Spleen (tissue), 11 donors: ENCODE measurements at regions not wholly inside any gene's neighbourhood (a gene's known extent, or its start where the extent isn't known, plus 50 kb on each side); places are given as distances from the start of the nearest gene placed in this dataset.

Experiments
- DNase-seq: peaks from one replicate; pipeline ENCODE4 v3.0.0-alpha.2; 2020
- H3K27ac ChIP-seq, 8 donors: fragments of 200-600 bp; sonication (generic) in 7 of 8; 1 replicate in 4 of 8; 2 replicates in 4 of 8; pipeline versions ENCODE4 v1.5.0 to v1.8.0; 2016 to 2021; ENCODE audit warnings: inconsistent platforms in 4 of 8, mild to moderate bottlenecking in 4 of 8, moderate library complexity in 1 of 8
- H3K27me3 ChIP-seq, 7 donors: fragments of 200-600 bp; sonication (generic) in 6 of 7; replicated peaks in 1 of 7; 1 replicate in 4 of 7; 2 replicates in 3 of 7; pipeline versions ENCODE4 v1.5.0 to v1.8.0; 2016 to 2021; ENCODE audit warnings: inconsistent platforms in 3 of 7, mild to moderate bottlenecking in 1 of 7
- H3K36me3 ChIP-seq, 6 donors: fragments of 200-600 bp; sonication (generic) in 5 of 6; 1 replicate in 4 of 6; 2 replicates in 2 of 6; pipeline versions ENCODE4 v1.5.0 to v1.8.0; 2016 to 2021; ENCODE audit warnings: inconsistent platforms in 2 of 6
- H3K4me1 ChIP-seq, 6 donors: fragments of 200-600 bp; sonication (generic) in 5 of 6; 1 replicate in 3 of 6; 2 replicates in 3 of 6; pipeline versions ENCODE4 v1.5.0 to v1.8.0; 2016 to 2021; ENCODE audit warnings: inconsistent platforms in 3 of 6
- H3K4me3 ChIP-seq, 8 donors: fragments of 200-600 bp; sonication (generic) in 7 of 8; 1 replicate in 4 of 8; 2 replicates in 4 of 8; pipeline versions ENCODE4 v1.5.0 to v1.8.0; 2016 to 2021; ENCODE audit warnings: inconsistent platforms in 4 of 8, mild to moderate bottlenecking in 4 of 8, moderate library complexity in 2 of 8
- H3K9me3 ChIP-seq, 8 donors: fragments of 200-600 bp; sonication (generic) in 7 of 8; 1 replicate in 4 of 8; 2 replicates in 4 of 8; pipeline versions ENCODE4 v1.5.0 to v1.8.0; 2016 to 2021; ENCODE audit warnings: inconsistent platforms in 4 of 8
- POLR2A ChIP-seq, 3 donors: fragments of 450-650 bp; IDR thresholded peaks; one replicate each; pipeline ENCODE4 v1.5.1; 2017; ENCODE audit warnings: antibody characterized with exemption in 3 of 3, mild to moderate bottlenecking in 1 of 3
- POLR2AphosphoS5 ChIP-seq, 3 donors: sonication (generic); formaldehyde crosslinking; IDR thresholded peaks; one replicate each; pipeline ENCODE4 v1.5.1; 2017; ENCODE audit warnings: antibody characterized with exemption in 3 of 3
- WGBS, 5 donors: extraction: QIAGEN DNeasy Blood & Tissue Kit in 3 of 5; methylation state at CpG; one replicate each; pipeline versions ENCODE4 v1.1.5 to v1.1.7; 2013 to 2018; 5-methylcytosine and 5-hydroxymethylcytosine counted together
- intact Hi-C: fragments of 100-400 bp; cut with DNase I; formaldehyde crosslinking; loops from one replicate; pipeline ENCODE4 v1.15.0; 2023; ENCODE audit warnings: low total_unique reads
- TF ChIP-seq, protein P1 (sequence below), 11 experiments: fragments of 200-600 bp in 7 of 11; fragments of 450-650 bp in 4 of 11; sonication (generic) in 4 of 11; IDR thresholded peaks in 8 of 11; conservative IDR thresholded peaks in 3 of 11; 1 replicate in 7 of 11; 2 replicates in 4 of 11; pipeline versions ENCODE4 v1.4.0 to v1.8.0; 2016 to 2021; ENCODE audit warnings: antibody characterized with exemption in 11 of 11, inconsistent platforms in 4 of 11, mild to moderate bottlenecking in 1 of 11
- donor health status: healthy with polysubstance abuse.
- donor health status: DM: no; HTN: no; CAD: no; lungs with moderate emphysema.
- donor health status: DM: no; HTN: no; CAD: no.
- donor health status: Bipolar disorder and iron deficiency.
- donor health status: healthy.
- donor health status: DM: no; HTN: no; CAD: no.
- donor health status: DM: yes; HTN: yes; CAD: no.

DNA sequence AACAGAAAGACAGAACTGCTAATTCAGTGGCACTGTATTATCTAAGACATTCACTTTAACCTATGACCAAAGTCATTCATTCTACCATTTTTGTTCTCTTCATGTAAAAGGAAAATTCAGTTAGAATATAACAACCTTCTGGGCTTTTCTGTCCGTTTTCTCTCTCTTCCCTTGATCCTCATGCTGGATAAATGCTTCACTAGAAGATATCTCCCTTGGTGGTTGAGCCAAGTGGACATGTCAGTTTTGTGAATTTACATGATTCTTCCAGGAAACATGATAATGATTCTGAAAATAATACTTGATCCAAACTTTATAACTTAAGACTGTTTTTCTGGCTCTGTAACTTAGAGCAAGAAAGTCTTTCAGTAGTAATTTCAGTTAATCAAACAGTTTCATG is 1012.2 kb downstream of the SQOR start:
- no peaks in the 10 kb centered on the region for H3K4me1 ChIP-seq
- H3K27me3 ChIP-seq: no peaks in the 10 kb centered on the region
- no peak overlapping the region for H3K27ac ChIP-seq
- WGBS, 5 donors: 37 to 72% (median 55%) methylated on average over 1 of the region's 1 CpG
- peaks cover 0 to 11% (median 0%) of the 10 kb centered on the region in 8 donors for H3K9me3 ChIP-seq
- no peak for TF ChIP-seq POLR2A (IDR thresholded peaks at IDR 0.05)
- TF ChIP-seq, protein P1, sequence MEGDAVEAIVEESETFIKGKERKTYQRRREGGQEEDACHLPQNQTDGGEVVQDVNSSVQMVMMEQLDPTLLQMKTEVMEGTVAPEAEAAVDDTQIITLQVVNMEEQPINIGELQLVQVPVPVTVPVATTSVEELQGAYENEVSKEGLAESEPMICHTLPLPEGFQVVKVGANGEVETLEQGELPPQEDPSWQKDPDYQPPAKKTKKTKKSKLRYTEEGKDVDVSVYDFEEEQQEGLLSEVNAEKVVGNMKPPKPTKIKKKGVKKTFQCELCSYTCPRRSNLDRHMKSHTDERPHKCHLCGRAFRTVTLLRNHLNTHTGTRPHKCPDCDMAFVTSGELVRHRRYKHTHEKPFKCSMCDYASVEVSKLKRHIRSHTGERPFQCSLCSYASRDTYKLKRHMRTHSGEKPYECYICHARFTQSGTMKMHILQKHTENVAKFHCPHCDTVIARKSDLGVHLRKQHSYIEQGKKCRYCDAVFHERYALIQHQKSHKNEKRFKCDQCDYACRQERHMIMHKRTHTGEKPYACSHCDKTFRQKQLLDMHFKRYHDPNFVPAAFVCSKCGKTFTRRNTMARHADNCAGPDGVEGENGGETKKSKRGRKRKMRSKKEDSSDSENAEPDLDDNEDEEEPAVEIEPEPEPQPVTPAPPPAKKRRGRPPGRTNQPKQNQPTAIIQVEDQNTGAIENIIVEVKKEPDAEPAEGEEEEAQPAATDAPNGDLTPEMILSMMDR (IDR thresholded peaks at IDR 0.05 in 8 of 11, conservative IDR thresholded peaks at IDR 0.05 in 3 of 11): no peak
- TF ChIP-seq POLR2AphosphoS5 (IDR thresholded peaks at IDR 0.05): no peak
- no peak overlapping the region for H3K4me3 ChIP-seq
- intact Hi-C loops: no loop called here
- no peaks in the 10 kb centered on the region for H3K36me3 ChIP-seq
- DNase-seq: no peak

DNA sequence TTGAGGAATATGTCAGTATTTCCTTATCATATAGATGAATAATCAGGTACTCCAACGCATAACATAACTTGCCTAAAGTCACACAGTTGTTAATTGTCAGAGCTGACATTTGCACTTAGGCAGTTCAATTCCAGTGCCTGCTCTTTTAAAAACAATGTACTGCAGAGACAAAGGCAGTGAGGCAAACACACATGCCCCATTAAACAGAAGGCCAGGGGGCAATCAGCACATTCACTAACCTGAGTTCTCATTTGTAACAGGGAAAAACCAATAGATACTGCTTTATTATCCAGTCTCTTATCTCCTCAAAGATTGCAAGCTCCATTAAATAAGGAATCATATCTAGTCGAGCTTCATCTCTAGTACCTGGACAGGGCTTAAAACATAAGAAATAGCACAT is 1017.4 kb downstream of the SQOR start:
- no peak for DNase-seq
- Histone ChIP-seq H3K4me3 (no peak overlapping the region), H3K36me3 (no peaks in the 10 kb centered on the region), H3K4me1 (no peaks in the 10 kb centered on the region), H3K27ac (no peak overlapping the region), H3K9me3 (no peaks in the 10 kb centered on the region), H3K27me3 (no peaks in the 10 kb centered on the region)
- TF ChIP-seq, protein P1 (IDR thresholded peaks at IDR 0.05 in 8 of 11, conservative IDR thresholded peaks at IDR 0.05 in 3 of 11): no peak
- no peak for TF ChIP-seq POLR2A (IDR thresholded peaks at IDR 0.05)
- no peak for TF ChIP-seq POLR2AphosphoS5 (IDR thresholded peaks at IDR 0.05)
- 53 to 75% (median 71%) methylated on average over 2 of the region's 2 CpGs for WGBS, 5 donors
- intact Hi-C loops: no loop called here

DNA sequence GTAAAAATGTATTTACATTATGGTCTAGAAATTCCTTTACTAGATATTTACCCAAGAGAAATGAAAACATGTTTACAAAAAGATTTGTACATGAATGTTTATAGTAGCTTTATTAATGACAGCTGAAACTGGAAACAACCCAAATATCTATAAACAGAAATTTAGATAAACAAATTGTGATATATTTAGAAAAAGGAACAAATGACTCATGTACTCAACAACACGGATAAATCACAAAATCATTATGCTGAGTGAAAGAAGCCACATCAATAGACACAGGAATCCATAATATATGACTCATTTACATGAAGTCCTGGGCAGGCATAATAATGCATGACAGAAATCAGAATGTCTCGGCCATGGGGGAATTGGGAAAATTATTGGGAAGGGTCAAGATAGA is 1020.2 kb downstream of the SQOR start:
- H3K27ac ChIP-seq: no peak overlapping the region
- no peaks in the 10 kb centered on the region for H3K27me3 ChIP-seq
- H3K9me3 ChIP-seq: no peaks in the 10 kb centered on the region
- intact Hi-C loops: no loop called here
- H3K4me1 ChIP-seq: no peaks in the 10 kb centered on the region
- H3K36me3 ChIP-seq: no peaks in the 10 kb centered on the region
- H3K4me3 ChIP-seq: no peak overlapping the region
- TF ChIP-seq POLR2AphosphoS5 (IDR thresholded peaks at IDR 0.05) (no peak), POLR2A (IDR thresholded peaks at IDR 0.05) (no peak)
- TF ChIP-seq, protein P1 (IDR thresholded peaks at IDR 0.05 in 8 of 11, conservative IDR thresholded peaks at IDR 0.05 in 3 of 11): no peak
- 62 to 78% (median 65%) methylated on average over 2 of the region's 2 CpGs for WGBS, 5 donors
- no peak for DNase-seq

DNA sequence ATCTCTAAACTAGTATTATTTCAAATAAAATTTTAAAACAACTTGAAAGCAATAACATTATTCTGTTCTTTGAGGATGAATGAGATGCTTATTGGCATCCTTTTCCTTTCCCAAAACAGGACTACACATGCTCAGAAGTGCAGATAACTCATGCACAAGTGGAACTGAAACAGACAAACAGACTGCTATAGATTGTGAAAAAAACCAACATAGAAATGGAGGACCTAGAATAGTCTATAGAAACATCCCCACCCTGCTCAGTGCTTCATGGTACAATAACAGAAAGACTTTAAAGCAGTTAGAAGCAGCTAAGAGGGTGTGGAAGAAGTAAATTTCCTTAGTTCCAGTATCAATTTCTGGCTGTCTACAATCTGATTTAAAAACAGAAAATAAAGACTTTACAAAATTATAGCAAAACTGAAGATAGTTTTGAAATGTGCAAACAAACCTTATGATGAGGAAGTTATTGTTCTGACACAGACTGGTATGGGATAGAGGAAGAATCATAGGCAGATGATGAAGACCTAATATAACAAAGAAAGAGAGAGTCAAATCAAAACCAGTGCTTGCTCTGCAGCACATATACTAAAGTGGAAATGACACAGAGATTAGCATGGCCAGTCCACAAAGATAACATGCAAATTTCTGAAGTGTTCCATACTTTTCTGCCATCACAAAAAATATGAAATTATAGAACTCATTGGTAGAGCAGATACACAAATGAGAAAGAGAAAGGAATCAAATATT is 1025.4 kb downstream of the SQOR start:
- DNase-seq: no peak
- H3K36me3 ChIP-seq: no peaks in the 10 kb centered on the region
- H3K4me3 ChIP-seq: no peak overlapping the region
- no peaks in the 10 kb centered on the region for H3K4me1 ChIP-seq
- H3K27ac ChIP-seq: no peak overlapping the region
- TF ChIP-seq, protein P1 (IDR thresholded peaks at IDR 0.05 in 8 of 11, conservative IDR thresholded peaks at IDR 0.05 in 3 of 11): no peak
- TF ChIP-seq POLR2AphosphoS5 (IDR thresholded peaks at IDR 0.05) (no peak), POLR2A (IDR thresholded peaks at IDR 0.05) (no peak)
- H3K27me3 ChIP-seq: no peaks in the 10 kb centered on the region
- peaks cover 0 to 6% (median 0%) of the 10 kb centered on the region in 8 donors for H3K9me3 ChIP-seq
- intact Hi-C loops: no loop called here
